ENCODE measurements at regions not wholly inside any gene's neighbourhood (a gene's known extent, or its start where the extent isn't known, plus 50 kb on each side); places are given as distances from the start of the nearest gene placed in this dataset.

- TF ChIP-seq EZH2 (IDR thresholded peaks at IDR 0.05; ENCODE audit: low read length) (no peak), CTCF (optimal IDR thresholded peaks at IDR 0.05 in 1 of 3, IDR thresholded peaks at IDR 0.05 in 1 of 3, conservative IDR thresholded peaks at IDR 0.05 in 1 of 3; ENCODE audit: extremely low read depth in 1 of 3, insufficient read depth in 2 of 3, low read length in 3 of 3) (no peak)
Observed at GRCh38 chr13:70430256-70430655, 322.0 kb upstream of the KLHL1 start.
